HCT116 (cell line): ENCODE measurements at regions not wholly inside any gene's neighbourhood (a gene's known extent, or its start where the extent isn't known, plus 50 kb on each side); places are given as distances from the start of the nearest gene placed in this dataset.

Experiments used
- CEBPB ChIP-seq: IDR thresholded peaks from 2 replicates; pipeline ENCODE4 v1.6.1; 2012; ENCODE audit warnings: low read depth
- EZH2 ChIP-seq: fragments of 200-600 bp; sonication (generic); IDR thresholded peaks from 2 replicates; pipeline ENCODE4 v1.6.1; 2017; ENCODE audit warnings: antibody characterized with exemption, mixed run types
- EZH2phosphoT487 ChIP-seq: fragments of 200-600 bp; IDR thresholded peaks from 2 replicates; pipeline ENCODE4 v1.6.1; 2018; ENCODE audit warnings: antibody characterized with exemption, borderline replicate concordance
- JUND ChIP-seq: IDR thresholded peaks from 2 replicates; pipeline ENCODE4 v1.6.1; 2012
- POLR2A ChIP-seq: IDR thresholded peaks from 2 replicates; pipeline ENCODE4 v1.7.0; 2011; ENCODE audit warnings: borderline replicate concordance; ENCODE audit not compliant: insufficient read depth, insufficient read length; ENCODE audit errors: extremely low read depth
- POLR2AphosphoS5 ChIP-seq: IDR thresholded peaks from 2 replicates; pipeline ENCODE4 v1.6.1; 2011; ENCODE audit warnings: mild to moderate bottlenecking, low read depth, low read length, moderate library complexity
- RAD21 ChIP-seq: IDR thresholded peaks from 2 replicates; pipeline ENCODE4 v1.6.1; 2012; ENCODE audit warnings: low read depth, mild to moderate bottlenecking
- ZNF274 ChIP-seq: fragments of 200-500 bp; sonication (Bioruptor generic); IDR thresholded peaks from 2 replicates; pipeline ENCODE4 v1.6.1; 2014; ENCODE audit warnings: mild to moderate bottlenecking, low read depth, low read length, inconsistent platforms
- TF ChIP-seq, protein P1 (sequence below), 3 experiments: fragments of 200-600 bp in 1 of 3; sonication (generic) in 1 of 3; IDR thresholded peaks in 2 of 3; conservative IDR thresholded peaks in 1 of 3; 2 replicates each; pipeline ENCODE4 v1.5.1; 2012 to 2017; ENCODE audit warnings: low read depth in 2 of 3, low read length in 2 of 3, antibody characterized with exemption in 1 of 3, borderline replicate concordance in 1 of 3, control low read depth in 1 of 3, mild to moderate bottlenecking in 1 of 3, mixed read lengths in 1 of 3, mixed run types in 1 of 3, moderate library complexity in 1 of 3; ENCODE audit not compliant: insufficient read depth in 1 of 3
- TF ChIP-seq, protein P2 (sequence below): IDR thresholded peaks from 2 replicates; pipeline ENCODE4 v1.6.1; 2012; ENCODE audit warnings: low read depth
- TF ChIP-seq, protein P3 (sequence below): IDR thresholded peaks from 2 replicates; pipeline ENCODE4 v1.6.1; 2012
- TF ChIP-seq, protein P4 (sequence below): IDR thresholded peaks from 2 replicates; pipeline ENCODE4 v1.6.1; 2012

DNA sequence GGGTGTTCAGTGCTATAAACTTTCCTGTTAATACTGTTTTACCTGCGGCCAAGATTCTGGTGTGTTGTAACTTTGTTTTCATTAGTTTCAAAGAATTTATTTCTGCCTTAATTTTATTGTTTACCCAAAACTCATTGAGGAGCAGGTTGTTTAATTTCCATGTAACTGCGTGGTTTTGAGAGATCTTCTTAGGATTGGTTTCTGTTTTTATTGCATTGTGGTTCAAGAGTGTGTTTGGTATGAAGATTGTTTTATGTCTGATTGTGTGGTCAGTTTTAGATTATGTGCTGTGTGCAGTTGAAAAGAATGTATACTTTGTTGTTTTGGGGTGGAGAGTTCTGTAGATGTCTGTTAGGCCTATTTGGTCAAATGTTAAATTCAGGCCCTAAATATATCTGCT lies 133.5 kb upstream of the GALNT15 start:
- TF ChIP-seq POLR2A (no peak), RAD21 (no peak), ZNF274 (no peak), EZH2 (no peak), JUND (no peak), CEBPB (no peak), POLR2AphosphoS5 (no peak), EZH2phosphoT487 (no peak)
- TF ChIP-seq, protein P1, sequence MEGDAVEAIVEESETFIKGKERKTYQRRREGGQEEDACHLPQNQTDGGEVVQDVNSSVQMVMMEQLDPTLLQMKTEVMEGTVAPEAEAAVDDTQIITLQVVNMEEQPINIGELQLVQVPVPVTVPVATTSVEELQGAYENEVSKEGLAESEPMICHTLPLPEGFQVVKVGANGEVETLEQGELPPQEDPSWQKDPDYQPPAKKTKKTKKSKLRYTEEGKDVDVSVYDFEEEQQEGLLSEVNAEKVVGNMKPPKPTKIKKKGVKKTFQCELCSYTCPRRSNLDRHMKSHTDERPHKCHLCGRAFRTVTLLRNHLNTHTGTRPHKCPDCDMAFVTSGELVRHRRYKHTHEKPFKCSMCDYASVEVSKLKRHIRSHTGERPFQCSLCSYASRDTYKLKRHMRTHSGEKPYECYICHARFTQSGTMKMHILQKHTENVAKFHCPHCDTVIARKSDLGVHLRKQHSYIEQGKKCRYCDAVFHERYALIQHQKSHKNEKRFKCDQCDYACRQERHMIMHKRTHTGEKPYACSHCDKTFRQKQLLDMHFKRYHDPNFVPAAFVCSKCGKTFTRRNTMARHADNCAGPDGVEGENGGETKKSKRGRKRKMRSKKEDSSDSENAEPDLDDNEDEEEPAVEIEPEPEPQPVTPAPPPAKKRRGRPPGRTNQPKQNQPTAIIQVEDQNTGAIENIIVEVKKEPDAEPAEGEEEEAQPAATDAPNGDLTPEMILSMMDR (IDR thresholded peaks at IDR 0.05 in 2 of 3, conservative IDR thresholded peaks at IDR 0.05 in 1 of 3; ENCODE audit: borderline replicate concordance in 1 of 3, insufficient read depth in 1 of 3, low read depth in 2 of 3, low read length in 2 of 3) = no peak
- TF ChIP-seq, protein P2, sequence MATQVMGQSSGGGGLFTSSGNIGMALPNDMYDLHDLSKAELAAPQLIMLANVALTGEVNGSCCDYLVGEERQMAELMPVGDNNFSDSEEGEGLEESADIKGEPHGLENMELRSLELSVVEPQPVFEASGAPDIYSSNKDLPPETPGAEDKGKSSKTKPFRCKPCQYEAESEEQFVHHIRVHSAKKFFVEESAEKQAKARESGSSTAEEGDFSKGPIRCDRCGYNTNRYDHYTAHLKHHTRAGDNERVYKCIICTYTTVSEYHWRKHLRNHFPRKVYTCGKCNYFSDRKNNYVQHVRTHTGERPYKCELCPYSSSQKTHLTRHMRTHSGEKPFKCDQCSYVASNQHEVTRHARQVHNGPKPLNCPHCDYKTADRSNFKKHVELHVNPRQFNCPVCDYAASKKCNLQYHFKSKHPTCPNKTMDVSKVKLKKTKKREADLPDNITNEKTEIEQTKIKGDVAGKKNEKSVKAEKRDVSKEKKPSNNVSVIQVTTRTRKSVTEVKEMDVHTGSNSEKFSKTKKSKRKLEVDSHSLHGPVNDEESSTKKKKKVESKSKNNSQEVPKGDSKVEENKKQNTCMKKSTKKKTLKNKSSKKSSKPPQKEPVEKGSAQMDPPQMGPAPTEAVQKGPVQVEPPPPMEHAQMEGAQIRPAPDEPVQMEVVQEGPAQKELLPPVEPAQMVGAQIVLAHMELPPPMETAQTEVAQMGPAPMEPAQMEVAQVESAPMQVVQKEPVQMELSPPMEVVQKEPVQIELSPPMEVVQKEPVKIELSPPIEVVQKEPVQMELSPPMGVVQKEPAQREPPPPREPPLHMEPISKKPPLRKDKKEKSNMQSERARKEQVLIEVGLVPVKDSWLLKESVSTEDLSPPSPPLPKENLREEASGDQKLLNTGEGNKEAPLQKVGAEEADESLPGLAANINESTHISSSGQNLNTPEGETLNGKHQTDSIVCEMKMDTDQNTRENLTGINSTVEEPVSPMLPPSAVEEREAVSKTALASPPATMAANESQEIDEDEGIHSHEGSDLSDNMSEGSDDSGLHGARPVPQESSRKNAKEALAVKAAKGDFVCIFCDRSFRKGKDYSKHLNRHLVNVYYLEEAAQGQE = no peak
- TF ChIP-seq, protein P3, sequence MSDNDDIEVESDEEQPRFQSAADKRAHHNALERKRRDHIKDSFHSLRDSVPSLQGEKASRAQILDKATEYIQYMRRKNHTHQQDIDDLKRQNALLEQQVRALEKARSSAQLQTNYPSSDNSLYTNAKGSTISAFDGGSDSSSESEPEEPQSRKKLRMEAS = no peak
- TF ChIP-seq, protein P4, sequence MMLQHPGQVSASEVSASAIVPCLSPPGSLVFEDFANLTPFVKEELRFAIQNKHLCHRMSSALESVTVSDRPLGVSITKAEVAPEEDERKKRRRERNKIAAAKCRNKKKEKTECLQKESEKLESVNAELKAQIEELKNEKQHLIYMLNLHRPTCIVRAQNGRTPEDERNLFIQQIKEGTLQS = no peak
